GM18873 (cell line): ENCODE measurements at regions not wholly inside any gene's neighbourhood (a gene's known extent, or its start where the extent isn't known, plus 50 kb on each side); places are given as distances from the start of the nearest gene placed in this dataset.
A peak's percentile ranks its signal among the peaks of the same experiment; 100 is the strongest.

Experiments used
- ATAC-seq: cut with Tn5 transposase; IDR thresholded peaks from one replicate; pipeline ENCODE4 v1.9.1; 2021; ENCODE audit warnings: mild to moderate bottlenecking, moderate library complexity, moderate number of reproducible peaks; ENCODE audit not compliant: unreplicated experiment, low FRiP score

DNA sequence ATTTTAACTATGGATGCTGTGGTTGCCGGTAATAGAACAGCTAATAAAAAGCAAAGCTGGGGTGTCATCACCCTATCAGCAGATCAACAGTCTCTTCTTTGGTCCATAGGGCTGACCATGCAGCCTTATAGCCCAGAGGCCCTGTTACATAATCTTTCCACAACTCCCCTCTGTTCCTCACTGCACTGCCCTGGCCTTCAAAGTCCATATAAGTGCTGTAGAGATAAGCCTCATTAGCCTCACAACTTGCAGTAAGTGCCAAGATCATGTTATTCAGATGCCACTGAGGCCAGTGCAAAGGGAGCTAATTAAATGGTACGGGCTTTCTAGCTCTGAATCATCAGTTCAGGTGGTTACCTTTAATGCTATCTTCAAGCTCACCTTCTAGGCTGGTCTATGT, 89.7 kb upstream of the CXCR4 start:
- no peak for ATAC-seq

DNA sequence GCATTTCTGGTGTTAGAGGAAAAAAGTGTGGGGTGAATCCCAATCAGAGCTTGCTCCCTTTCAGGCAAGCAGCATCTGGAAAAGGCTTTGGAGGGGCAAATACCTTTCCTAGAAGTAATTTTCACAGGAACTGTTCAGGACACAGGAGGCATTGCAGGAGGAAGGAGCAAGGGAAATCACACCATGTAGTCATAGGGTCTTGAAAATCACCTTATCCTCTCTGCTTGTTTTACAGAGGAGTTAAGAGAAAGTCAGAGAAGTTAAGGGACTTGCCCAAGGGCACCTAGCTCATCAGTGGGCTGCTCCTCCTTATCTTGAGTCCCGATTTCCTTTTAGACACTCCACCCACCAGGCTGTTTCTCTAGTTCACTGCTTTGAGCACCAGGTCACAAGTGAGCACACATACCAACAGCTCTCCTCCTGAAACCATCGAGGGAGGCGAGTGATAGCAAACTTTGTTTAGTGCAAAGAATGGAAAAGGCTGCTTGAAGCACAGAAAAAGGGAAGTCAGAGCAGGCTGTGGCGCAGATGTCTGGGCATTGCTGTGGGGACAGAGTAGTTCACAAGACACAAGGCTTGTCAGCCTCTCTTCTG, 89.2 kb upstream of the CXCR4 start:
- peak; percentile 35 for ATAC-seq

DNA sequence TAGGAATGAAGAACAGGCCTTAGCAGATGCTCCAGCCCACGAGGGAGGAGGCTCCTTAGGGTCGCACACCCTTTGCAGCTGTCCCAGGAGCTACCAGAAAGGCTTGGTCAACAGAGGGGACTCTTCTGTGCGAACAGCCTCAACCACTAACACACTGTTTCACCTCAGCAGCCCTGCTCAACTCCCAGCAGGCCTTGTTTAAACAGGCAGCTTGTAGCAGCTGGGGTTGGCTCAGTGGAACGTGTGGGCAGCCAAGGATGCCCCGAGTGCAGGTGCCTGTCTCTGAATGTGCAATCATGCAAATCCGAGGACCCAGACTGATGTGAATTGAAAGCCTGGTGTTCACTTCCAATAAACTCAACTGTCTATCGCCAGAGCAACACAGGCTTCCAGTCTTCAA, 88.7 kb upstream of the CXCR4 start:
- peak; percentile 97 for ATAC-seq

DNA sequence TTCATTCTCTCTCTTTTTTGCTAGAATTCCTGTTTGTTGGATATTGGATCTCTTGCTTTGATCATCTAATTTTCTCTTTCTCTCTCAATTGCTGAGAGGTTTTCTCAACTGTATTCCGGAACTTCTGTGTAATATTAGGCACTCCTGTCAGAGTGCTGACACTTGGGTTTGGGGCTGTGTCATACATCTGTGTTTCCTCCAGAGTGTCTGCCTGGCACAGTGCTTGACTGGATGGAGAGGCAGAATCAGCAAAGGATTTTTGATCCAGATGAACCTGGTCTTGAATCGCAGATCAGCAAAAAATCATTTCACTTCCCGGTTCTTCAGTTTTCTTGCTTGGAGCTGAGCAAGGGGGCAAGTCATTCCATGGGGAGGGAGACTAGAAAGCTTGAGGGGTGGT, 87.7 kb upstream of the CXCR4 start:
- ATAC-seq, result no peak

DNA sequence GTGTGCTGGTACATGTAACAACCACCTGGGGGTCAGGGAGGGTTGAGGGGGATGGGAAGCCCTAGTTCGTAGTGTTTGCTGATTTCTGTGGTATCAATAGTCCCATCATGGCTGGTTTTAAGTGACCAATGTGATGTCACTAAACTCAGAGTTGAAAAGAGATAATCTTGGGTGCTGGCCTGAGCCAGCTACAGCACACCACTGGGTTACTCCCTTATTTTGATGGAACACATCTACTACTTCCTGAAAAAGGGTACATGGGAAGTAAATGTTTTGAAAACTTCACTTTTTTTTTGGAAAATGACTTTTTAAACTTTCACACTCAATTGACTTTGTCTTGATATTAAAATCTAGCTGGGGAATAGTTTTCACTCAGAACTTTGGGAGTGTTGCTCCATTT, 87.0 kb upstream of the CXCR4 start:
- ATAC-seq, result no peak

DNA sequence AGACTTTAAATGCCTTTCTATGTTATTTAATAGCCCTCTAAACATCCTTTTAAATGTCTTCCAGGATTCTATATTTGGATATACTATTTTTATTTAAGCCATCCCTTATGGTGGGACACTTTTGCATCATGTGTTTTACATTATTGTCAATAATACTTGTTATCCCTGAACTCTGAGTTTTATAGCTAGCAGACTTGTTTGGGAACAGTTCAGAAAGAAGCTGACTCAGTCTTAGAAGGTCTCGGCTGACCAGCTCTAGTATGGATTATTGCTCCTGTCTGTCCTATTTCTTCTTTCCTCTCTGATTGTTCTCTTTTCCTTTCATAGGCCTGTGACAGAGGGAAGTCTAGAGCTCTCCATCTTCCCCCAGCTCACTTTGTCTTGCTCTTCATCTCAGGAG, 77.3 kb upstream of the CXCR4 start:
- no peak for ATAC-seq

DNA sequence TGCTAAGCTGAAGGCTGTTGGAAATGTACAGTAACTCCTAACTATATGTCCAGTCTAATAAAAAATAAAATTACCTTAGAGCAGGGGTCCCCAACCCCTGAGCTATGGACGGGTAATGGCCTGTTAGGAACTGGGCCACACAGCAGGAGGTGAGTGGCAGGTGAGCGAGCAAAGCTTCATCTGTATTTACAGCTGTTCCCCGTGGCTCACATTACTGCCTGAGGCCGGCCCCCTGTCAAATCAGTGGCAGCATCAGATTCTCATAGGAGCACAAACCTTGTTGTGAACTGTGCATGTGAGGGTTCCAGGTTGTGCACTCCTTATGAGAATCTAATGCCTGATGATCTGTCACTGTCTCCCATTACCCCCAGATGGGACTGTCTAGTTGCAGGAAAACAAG, 73.1 kb upstream of the CXCR4 start:
- ATAC-seq, result no peak

DNA sequence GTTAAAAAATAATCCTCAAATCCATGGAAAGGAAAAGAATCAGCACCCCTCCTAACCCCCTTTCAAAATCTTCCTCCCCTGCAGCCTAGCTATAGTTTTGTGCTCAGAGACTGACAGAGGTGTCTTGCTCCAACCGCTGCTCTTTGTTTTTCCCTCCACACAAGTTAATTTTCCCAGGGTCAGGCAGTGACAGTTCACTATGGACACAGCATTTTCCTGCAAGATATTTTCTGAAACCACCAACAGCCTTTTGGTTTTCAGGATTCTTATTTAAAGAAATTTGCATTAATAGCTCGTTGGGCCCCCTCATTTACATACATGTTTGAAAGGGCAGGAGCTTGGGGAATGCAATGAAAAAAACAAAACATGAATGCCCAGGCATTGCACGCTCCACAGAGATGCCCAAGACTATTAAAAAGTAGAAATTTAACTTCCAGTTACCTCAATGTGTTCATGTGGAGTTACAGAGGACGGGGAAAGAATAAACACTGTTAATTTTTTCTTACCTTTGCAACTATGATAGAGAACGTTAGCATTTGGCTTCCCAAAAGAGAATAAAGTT, 71.4 kb upstream of the CXCR4 start:
- ATAC-seq, result no peak

DNA sequence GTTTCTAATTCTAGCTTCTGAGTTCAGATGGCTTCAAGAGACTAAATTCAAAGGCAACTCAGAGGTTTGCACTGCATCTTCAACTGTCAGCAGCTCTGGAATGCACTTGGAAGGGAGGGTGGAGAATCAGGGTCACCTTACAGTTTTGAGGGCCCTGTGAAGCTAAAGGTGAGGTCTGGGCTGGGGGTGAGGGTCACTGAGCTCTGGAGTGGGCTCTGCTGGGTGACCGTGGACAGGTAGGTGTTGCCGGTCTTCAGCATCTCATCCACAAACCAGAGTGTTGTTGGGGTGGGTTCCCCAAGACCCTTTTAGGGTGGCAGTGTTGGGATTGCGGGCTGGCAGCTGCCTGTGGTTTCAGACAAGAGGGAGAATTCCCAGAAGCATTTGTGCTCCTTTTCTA, 70.1 kb upstream of the CXCR4 start:
- no peak for ATAC-seq

DNA sequence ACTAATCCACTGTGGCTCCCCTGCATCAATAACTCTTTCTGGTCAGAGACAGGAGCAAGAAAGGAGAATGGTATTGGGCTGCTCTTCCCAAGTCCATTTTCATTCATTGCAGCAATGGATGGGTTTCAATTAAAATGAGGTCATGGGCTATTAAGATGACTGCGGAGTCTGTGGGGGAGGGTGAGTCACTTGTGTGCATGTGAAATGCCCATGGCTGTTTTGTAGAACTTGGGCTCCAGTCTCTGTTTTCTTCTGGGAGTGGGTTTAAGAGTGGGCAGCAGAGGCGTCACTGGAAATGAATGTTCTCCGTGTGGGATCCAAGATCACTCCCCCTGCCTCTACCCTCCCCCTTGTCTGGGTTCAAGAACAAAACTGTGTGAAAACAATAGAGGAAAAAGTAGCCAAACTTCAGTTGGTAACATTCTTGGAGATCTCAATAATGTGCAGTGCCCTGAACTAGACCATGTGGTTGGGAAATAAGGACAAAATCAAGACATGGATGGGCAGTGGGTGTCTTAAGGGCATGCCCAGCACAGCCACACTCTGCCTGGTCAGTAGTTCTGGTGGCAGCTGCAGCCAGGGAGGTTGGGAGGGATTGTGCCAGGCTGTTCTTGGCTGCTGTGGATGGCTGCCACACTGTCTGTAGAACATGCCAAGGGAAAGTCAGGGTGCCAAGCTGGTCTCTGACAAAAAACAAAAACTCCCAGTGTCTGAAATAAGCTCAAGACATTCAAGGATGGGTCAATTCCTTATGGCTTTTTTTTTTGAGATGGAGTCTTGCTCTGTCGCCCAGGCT, 68.2 kb upstream of the CXCR4 start:
- no peak for ATAC-seq

DNA sequence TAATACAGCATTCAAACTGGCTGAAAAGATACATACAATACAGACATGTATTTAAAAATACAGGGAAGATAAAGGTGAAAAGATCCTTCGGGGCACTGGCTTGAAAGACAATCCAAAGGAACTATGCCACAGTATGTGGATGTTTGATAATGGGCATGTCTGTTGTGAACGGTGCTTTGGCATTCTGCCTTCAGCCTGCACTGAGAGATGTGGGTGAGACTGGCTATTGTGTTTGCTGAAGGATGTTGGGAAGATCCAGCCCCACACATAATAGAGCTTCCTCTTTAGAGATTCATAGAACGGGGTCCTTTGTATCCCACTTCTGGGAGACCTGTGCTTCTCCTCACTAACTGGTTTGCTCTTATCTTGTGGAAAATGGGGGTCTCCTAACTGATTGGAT, 65.1 kb upstream of the CXCR4 start:
- no peak for ATAC-seq

DNA sequence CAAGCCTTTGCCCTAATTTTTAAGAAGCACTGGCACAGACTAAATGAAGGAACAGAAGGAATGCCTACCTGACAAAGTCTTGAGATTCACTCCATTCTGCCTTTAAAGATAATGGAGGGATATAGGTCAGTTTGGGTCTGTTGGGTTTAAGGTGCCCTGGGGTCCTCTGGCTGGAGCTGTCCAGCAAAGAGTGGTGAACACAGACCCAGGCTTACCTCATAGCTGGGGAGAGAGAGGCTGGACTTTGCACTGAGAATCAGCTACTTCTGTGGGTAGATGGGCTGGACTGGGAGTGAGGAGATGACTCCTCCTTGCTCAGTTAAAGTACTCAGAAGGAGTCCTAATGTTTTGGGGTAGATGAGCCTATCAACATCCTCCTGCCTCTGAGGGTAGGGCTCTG, 64.4 kb upstream of the CXCR4 start:
- no peak for ATAC-seq

DNA sequence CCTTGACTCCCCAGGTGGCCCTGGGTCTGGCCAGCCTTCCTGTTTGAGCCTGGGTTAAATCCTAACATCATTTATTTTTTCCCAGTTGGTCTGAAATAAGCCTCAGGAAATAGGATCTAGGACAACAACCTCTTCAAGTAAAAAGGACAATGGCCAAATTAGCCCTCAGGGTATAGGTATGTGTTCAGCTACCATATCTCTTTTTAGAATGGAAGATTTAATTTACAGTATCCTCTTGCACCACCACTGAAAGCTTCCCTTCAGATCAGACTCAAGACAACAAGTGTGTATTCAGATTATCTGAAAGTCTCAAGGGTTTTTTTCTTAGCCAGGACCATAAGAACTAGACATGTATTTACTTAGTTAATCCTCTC, 61.6 kb upstream of the CXCR4 start:
- no peak for ATAC-seq

DNA sequence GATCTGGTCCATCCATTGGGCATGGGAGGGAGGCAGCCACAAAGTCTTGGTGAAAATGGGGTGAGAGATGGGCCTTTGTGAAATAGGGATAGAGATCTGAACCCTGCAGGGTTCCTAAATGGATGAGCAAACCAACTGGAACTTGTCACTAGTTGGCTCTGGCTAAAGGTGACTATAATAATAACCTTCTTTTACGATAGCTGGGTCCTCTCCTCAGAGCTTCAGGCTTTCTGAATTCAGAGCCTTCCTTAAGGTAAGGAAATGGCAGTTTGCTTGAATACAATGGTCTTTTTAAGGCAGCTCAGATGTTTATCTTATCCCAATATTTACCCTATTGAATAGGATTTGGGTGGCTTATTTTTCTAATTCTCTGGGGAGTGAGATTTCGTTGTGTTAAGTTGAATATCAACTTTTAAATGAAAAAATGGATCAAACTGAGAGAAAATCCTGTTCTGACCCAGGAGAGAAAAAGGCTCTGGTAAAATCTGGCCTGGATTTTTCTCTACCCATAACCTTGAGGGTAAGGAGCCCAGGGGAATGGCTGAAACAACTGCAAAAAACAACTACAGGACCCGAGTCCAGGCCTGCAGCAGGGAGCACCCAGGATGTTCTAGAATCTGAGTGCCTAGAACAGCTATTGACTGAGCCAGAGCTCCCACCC, 61.1 kb upstream of the CXCR4 start:
- no peak for ATAC-seq

DNA sequence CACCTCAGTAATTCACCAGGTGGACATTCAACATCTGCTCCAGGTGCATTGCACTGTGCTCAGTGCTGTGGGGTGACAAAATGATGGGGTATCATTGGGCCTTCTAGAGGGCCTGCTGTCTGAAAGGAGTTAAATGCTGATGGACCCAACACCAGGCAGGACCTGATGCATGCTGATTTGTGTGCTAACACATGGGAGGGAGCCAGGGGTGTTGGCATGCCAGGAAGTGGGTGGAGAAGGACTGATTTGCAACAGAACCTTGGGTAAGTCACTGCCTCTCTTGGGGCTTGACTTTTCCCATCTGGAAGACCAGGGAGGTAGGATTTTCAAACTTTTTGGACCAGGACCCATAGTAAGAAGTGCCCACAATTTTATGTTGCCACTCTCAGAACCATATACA, 57.9 kb upstream of the CXCR4 start:
- no peak for ATAC-seq

DNA sequence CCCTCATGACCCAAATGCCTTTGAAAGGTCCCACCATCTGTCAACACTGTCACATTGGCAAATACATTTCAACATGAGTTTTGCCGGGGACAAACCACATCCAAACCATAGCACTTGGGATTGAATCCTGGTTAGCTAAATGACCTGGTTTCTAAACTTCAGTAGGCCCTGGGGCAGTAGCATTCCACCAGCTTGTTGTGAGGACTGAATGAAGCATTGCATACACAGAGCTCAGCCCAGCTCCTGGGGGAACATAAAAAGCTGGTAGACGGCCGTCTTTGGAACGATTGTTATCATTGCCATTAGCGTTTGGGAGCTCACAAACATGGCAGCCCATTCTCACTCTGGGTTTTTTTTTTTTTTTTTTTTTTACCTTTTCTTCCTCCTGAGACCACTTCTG, 57.5 kb upstream of the CXCR4 start:
- ATAC-seq, result no peak

DNA sequence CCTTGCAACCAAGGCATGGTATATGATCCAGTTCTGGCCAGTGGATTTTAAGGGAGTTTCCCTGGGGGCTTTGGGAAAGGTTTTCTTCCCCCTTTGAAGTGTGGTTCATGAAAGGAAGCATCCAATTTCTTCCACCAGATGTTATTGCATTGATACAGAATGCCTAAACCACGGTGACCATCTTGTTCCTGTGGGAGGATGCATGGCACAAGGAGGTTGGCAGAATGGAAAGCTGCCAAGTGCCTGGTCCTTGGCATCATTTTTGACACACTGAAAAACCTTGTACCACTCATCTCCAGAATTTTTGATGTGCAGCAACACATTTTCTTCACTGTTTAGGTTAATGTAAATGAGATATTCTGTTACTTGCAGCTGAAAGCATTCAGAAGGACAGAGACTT, 55.2 kb upstream of the CXCR4 start:
- ATAC-seq, result no peak

DNA sequence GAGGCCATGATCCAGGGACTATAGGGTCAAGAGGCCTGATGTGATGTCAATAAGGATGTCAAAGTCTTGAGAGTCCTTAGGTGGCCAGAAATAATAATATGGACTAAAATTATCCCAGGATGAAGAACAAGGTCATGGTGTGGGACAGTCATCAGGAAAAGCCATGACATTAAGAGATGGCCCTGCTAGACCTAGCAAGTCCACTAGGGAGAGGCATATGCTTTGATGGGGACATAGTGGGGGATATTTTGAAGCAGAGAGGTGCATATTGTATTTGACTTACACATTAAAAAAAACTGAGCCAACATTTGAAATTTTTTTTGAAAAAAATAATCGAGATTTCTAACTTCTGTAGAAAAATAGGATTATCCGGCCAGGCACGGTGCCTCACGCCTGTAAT, 53.3 kb upstream of the CXCR4 start:
- ATAC-seq, result no peak

DNA sequence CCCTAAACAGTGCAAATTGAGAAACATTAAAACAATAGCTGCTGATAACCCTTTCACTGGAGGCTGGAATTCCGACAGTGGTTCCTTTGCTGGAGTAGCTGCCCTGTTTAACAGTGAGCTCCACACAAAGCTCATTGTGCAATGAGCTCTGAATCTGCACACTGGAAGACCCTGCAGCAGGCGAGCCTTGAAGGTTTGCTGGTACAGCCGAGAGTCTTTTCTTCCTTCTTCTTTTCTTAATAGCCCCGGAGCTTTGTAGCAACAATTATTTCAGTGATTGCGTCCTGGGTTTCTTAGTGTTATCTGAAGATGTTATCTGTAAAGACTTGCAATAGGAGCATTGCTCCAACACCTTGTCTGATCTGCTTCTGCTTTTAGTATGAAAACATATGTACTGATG, 50.8 kb upstream of the CXCR4 start:
- no peak for ATAC-seq

DNA sequence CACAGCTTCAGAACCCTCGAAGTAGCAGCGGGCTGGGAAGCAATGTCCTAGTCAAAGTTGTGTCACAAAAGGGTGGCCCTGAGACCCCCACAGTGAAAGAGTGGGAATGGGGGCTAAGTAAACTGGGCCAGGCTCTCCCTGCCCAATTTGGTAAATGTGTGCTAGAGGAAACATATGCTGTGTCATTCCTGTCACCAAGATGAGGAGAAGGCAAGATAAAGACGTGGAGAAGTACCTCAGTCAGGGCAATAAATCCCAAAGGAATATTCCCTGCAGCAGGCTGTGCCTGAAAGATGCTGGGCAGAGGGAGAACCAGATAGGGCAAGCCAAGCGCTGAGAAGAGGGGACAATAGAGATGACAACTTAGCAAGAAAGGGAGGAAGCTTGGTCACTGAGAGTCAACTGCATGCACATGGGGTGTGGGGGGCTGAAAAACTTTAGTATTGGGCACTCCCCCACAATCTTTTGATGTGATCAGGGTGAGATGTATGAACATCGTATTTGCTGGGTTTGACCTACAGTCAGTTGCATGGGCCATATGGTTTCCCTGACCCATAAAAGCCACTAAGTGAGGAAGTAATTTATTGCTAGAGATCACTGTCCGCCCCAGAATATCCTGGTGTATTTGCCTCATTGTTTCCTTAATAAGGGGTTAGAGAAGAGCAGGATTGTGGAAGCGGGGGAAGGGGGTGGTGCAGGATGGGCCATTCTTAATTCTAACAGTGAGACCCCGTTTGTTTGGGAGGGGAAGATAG, 49.9 kb upstream of the CXCR4 start:
- ATAC-seq, result no peak
